ENCODE measurements at regions not wholly inside any gene's neighbourhood (a gene's known extent, or its start where the extent isn't known, plus 50 kb on each side); places are given as distances from the start of the nearest gene placed in this dataset.

DNA sequence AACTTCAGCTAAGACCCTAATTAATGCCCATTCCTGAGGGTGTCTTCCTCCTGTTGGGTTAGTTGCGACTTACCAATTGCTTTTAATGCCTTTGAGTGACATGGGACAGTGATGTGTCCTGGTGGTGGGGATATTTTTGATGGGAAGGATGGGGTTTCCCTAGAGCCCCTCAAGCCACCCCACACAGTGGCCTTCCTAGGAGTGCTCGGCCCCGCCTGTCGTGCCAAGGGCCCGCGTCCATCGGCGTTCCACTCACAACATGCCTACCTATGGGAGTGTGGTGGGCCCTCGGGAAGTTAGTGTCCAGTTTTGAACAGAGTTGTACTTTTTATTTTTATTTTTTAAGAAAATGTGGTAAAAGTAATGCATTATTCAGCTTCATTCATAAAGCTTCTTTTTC, 50.1 kb upstream of the TSPAN2 start:
- no peak for DNase-seq
